Stimulated activated naive CD8-positive, alpha-beta T cell treated with anti-CD3 and anti-CD28 coated beads, Interleukin-15, amount 100 ng/mL, for 72 hours (primary cell): ENCODE measurements at regions not wholly inside any gene's neighbourhood (a gene's known extent, or its start where the extent isn't known, plus 50 kb on each side); places are given as distances from the start of the nearest gene placed in this dataset.

Experiments
- ATAC-seq: fragments of 150-1000 bp; cut with Tn5 transposase; 2 replicates; pipeline ENCODE4 v1.10.0; 2021; ENCODE audit warnings: mild to moderate bottlenecking, moderate library complexity
- DNase-seq, 2 donors: peaks; one replicate each; pipeline ENCODE4 v3.0.0; 2021 to 2022
- H3K27ac Mint-ChIP-seq, 2 donors: one replicate each; pipeline ENCODE4 v1.8.0; 2022; ENCODE audit warnings: mild to moderate bottlenecking in 2 of 2, mixed read lengths in 2 of 2, moderate library complexity in 2 of 2
- H3K27me3 Mint-ChIP-seq: one replicate; pipeline ENCODE4 v1.8.0; 2022; ENCODE audit warnings: mixed read lengths
- H3K4me1 Mint-ChIP-seq: one replicate; pipeline ENCODE4 v1.8.0; 2022; ENCODE audit warnings: mild to moderate bottlenecking, mixed read lengths
- H3K4me3 Mint-ChIP-seq, 2 donors: one replicate each; pipeline ENCODE4 v1.8.0; 2022; ENCODE audit warnings: mild to moderate bottlenecking in 2 of 2, mixed read lengths in 2 of 2, moderate library complexity in 1 of 2
- H3K9me3 Mint-ChIP-seq, 2 donors: one replicate each; pipeline ENCODE4 v1.8.0; 2022; ENCODE audit warnings: mixed read lengths in 2 of 2

DNA sequence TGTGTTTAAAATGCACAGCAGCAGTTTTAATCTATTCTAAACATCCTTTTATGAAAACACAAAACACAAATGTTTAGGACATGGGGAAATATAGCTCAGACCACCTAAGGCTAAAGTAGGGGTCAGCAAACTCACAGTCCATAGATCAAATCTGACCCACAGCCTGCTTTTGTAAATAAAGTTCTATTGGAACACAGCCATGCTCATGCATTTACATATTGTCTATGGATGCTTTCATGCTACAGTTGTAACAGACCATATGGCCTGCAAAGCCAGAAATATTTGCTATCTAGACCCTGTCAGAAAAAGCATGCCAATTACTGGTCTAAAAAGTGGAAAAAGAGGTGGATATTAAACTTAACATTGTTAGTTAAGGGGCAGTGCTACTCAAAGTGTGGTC, 1105.4 kb upstream of the KLHL29 start:
- no peak overlapping the region for H3K4me3 Mint-ChIP-seq
- ATAC-seq (no peak), DNase-seq (no peak)
- peaks cover under 1 to 16% of the 10 kb centered on the region in 2 donors for H3K9me3 Mint-ChIP-seq
- no peaks in the 10 kb centered on the region for H3K4me1 Mint-ChIP-seq
- H3K27ac Mint-ChIP-seq = no peak overlapping the region
- no peaks in the 10 kb centered on the region for H3K27me3 Mint-ChIP-seq

GRCh38 chr2:22281033-22281432, 1103.9 kb upstream of the KLHL29 start:
- peaks cover 0 to 16% of the 10 kb centered on the region in 2 donors for H3K9me3 Mint-ChIP-seq
- DNase-seq (no peak), ATAC-seq (no peak)
- H3K27ac Mint-ChIP-seq = no peak overlapping the region
- H3K4me1 Mint-ChIP-seq = no peaks in the 10 kb centered on the region
- no peak overlapping the region for H3K4me3 Mint-ChIP-seq
- H3K27me3 Mint-ChIP-seq = no peaks in the 10 kb centered on the region

- no peak for DNase-seq
Observed at GRCh38 chr2:22282220-22282619, 1102.8 kb upstream of the KLHL29 start.

DNA sequence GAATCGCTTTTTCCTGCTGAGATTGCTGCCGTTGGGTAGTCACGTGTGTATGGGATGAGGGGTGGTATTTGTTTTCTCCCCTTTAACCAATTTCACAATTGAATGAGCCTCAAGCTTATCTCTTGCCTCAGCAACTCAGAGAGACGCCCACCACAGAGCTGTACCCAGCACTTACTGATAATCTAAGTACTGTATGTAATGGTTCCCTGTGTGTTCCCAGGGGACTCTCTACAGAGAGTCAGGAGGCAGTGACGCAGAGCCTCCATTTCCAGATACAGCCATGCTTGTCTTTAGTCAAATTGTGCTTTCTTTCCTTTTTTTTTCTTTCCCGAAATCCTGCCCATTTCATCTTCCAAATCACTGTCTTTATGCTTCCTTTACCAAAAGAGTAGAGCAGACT, 1102.1 kb upstream of the KLHL29 start:
- Mint-ChIP-seq H3K4me3 (no peak overlapping the region), H3K27ac (no peak overlapping the region), H3K4me1 (no peaks in the 10 kb centered on the region), H3K9me3 (peaks cover 0 to 10% of the 10 kb centered on the region in 2 donors), H3K27me3 (no peaks in the 10 kb centered on the region)
- no peak for DNase-seq
- ATAC-seq = no peak

More at GRCh38 chr2:22282220-22282619, 1102.8 kb upstream of the KLHL29 start:
- H3K4me1 Mint-ChIP-seq = no peaks in the 10 kb centered on the region
- H3K4me3 Mint-ChIP-seq = no peak overlapping the region
- H3K9me3 Mint-ChIP-seq = peaks cover 0 to 10% of the 10 kb centered on the region in 2 donors
- no peak for ATAC-seq
- H3K27ac Mint-ChIP-seq = no peak overlapping the region
- H3K27me3 Mint-ChIP-seq = no peaks in the 10 kb centered on the region

GRCh38 chr2:22283436-22283835, 1101.5 kb upstream of the KLHL29 start:
- no peak for ATAC-seq
- H3K27me3 Mint-ChIP-seq = no peaks in the 10 kb centered on the region
- no peaks in the 10 kb centered on the region for H3K4me1 Mint-ChIP-seq
- no peak overlapping the region for H3K27ac Mint-ChIP-seq
- no peak for DNase-seq
- peaks cover 0 to 10% of the 10 kb centered on the region in 2 donors for H3K9me3 Mint-ChIP-seq
- no peak overlapping the region for H3K4me3 Mint-ChIP-seq

GRCh38 chr2:22290302-22290701, 1094.7 kb upstream of the KLHL29 start:
- DNase-seq (no peak), ATAC-seq (no peak)
- H3K27me3 Mint-ChIP-seq = no peaks in the 10 kb centered on the region
- no peak overlapping the region for H3K4me3 Mint-ChIP-seq
- H3K27ac Mint-ChIP-seq = no peak overlapping the region
- H3K9me3 Mint-ChIP-seq = peaks cover 15% of the 10 kb centered on the region in 2 donors
- H3K4me1 Mint-ChIP-seq = no peaks in the 10 kb centered on the region

DNA sequence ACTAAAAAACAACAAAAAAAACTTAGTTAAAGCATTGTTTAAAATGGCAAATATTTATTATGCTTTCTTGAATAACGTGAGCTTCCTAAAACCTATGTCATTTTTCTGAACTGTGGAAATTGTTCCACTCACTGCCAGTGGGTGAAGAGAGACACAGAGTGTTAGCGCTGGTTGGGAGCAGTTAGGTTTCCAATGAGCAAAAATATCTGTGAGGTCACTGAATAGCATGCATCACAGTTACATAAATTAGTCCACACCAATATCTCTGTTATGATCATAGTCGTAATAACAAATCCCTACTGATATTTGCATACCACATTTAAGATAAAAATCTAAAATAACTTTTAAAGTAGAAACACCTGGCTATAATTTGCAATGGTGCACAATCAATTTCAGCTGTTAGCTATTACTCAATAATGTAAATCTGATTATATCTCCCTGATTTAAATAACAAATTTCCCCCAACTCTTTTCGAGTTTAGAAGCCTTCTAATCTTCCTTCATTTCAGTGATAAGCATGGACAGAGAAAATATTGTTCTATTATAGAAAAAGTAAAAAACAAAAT, 1094.0 kb upstream of the KLHL29 start:
- Mint-ChIP-seq H3K4me1 (no peaks in the 10 kb centered on the region), H3K4me3 (no peak overlapping the region), H3K27me3 (no peaks in the 10 kb centered on the region), H3K9me3 (peaks cover 15% of the 10 kb centered on the region in 2 donors), H3K27ac (no peak overlapping the region)
- ATAC-seq (no peak), DNase-seq (no peak)

DNA sequence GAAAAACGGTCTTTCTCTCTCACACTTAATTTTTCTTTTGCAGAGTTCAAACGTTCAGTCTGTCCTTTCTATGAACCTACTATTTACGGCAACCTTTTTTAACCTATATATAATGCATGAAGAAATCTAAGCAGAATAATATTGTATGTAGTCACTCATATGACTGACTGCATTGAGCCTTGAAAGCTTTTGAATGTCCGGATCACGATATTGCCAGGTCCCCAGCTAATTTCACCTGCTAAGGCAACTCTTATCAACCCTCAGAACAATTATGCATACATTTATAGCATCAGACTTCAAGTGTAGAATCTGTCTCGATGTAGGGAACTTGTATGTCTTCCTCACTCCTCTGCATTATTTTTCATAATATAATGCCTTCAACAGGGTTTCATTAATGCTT, 1083.8 kb upstream of the KLHL29 start:
- Mint-ChIP-seq H3K27me3 (no peaks in the 10 kb centered on the region), H3K4me1 (no peaks in the 10 kb centered on the region), H3K9me3 (peaks cover 0 to 11% of the 10 kb centered on the region in 2 donors), H3K27ac (no peak overlapping the region), H3K4me3 (no peak overlapping the region)
- DNase-seq (no peak), ATAC-seq (no peak)

DNA sequence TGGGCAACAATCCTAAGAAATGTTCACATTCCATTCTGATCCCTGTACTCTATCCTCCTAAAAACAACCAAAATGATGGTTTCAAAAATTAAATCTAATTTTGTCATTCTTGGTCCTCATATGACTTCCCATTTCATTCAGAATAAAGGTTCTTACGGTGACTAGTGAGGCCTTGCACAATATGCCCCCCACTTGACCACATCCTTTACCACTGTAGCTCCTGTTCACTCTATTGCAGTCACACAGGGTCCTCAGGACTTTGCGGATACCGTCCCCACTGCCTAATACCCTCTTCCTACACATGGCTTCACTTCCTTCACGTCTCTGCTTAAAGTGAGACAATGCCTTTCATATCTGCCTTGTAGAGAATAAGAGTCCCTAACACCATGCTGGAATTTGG, 1058.7 kb upstream of the KLHL29 start:
- Mint-ChIP-seq H3K27me3 (no peaks in the 10 kb centered on the region), H3K27ac (no peak overlapping the region), H3K4me1 (no peaks in the 10 kb centered on the region), H3K9me3 (peaks cover 7 to 14% of the 10 kb centered on the region in 2 donors), H3K4me3 (no peak overlapping the region)
- DNase-seq (no peak), ATAC-seq (no peak)

GRCh38 chr2:22329211-22330154, 1055.5 kb upstream of the KLHL29 start:
- Mint-ChIP-seq H3K4me1 (no peaks in the 10 kb centered on the region), H3K27ac (no peak overlapping the region), H3K27me3 (no peaks in the 10 kb centered on the region), H3K4me3 (no peak overlapping the region), H3K9me3 (peaks cover 7 to 16% of the 10 kb centered on the region in 2 donors)
- DNase-seq (no peak), ATAC-seq (no peak)

DNA sequence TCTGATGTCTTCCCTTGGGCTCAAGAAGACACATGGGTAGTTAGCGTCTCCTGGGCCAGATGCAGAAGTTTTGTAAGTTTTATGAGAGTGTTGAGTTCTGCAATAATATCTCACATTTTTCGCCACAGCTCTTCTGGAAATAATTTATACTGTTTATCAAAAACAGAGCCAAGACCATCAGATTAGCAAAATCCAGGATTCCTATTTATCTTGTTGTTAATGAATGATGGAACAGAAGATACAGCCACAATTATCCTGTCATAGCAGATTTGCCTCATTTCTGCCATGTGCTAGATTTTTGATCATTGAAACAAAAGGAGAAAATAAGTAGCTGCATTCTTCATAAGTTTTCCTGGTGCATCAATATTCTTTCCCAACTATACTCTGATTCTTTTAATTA, 1048.6 kb upstream of the KLHL29 start:
- no peaks in the 10 kb centered on the region for H3K4me1 Mint-ChIP-seq
- H3K4me3 Mint-ChIP-seq = no peak overlapping the region
- ATAC-seq = no peak
- no peak for DNase-seq
- H3K27me3 Mint-ChIP-seq = no peaks in the 10 kb centered on the region
- peaks cover 9 to 21% of the 10 kb centered on the region in 2 donors for H3K9me3 Mint-ChIP-seq
- no peak overlapping the region for H3K27ac Mint-ChIP-seq

DNA sequence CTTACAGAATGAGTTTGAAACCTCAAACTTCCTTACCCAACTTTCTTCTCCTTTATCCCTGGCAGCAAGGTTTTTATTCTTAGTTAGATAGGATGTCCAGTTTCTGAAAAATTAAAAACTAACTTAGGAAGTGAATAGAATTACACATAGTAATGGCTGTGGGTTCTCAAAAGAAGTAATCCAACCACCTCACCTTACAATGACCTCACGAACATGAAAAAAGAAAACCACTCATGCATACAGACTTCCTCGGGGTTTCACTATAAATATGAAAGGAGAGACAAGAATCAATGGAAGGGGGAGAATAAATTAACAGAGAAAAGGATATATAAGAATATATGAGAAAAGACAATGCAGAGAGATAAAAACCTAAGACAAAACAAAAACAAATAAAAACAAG, 1044.3 kb upstream of the KLHL29 start:
- Mint-ChIP-seq H3K27ac (no peak overlapping the region), H3K4me3 (no peak overlapping the region), H3K4me1 (no peaks in the 10 kb centered on the region), H3K27me3 (no peaks in the 10 kb centered on the region), H3K9me3 (peaks cover 9 to 21% of the 10 kb centered on the region in 2 donors)
- DNase-seq (no peak), ATAC-seq (no peak)

DNA sequence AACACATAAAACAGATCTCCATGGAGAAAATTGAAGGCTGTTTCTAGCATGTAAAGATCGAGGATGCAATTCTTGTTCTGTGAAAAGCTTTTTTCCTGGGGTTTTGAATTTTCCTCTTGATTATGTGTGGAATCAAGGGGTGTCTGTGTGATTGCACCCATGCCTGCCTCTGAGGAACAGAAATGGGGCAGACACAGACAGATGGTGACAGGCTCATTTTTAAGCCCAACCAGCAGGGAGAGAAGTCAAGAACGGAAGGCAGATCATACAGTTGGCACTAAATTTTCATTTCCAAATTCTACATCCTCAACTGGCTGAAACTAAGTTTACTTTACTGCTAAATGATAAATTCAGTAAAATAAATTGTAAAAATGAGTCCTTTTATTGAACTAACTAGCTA, 1037.7 kb upstream of the KLHL29 start:
- Mint-ChIP-seq H3K4me1 (no peaks in the 10 kb centered on the region), H3K9me3 (peaks cover 0 to 3% of the 10 kb centered on the region in 2 donors), H3K27ac (no peak overlapping the region), H3K4me3 (no peak overlapping the region), H3K27me3 (no peaks in the 10 kb centered on the region)
- DNase-seq = no peak
- no peak for ATAC-seq

DNA sequence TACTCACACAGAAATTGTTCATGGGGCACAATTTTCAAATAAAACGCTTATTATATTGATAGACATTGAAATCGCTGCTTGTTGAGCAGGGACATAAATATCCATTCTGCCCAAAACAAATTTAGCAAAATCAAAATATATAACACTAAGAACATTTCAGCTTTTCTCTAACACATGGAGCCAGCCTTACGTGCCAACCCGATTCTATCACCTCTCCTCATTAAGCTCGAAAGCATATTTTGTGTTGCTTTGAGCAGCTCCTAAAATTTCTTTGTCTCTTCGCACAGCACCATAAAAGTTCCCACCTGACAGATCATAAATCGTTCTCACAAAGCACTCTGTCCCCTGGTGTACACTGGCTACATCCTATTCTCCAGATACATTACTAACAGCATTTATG, 1034.4 kb upstream of the KLHL29 start:
- DNase-seq = no peak
- peaks cover 0 to 3% of the 10 kb centered on the region in 2 donors for H3K9me3 Mint-ChIP-seq
- no peaks in the 10 kb centered on the region for H3K4me1 Mint-ChIP-seq
- no peak overlapping the region for H3K27ac Mint-ChIP-seq
- ATAC-seq = no peak
- no peak overlapping the region for H3K4me3 Mint-ChIP-seq
- peaks cover 2% of the 10 kb centered on the region for H3K27me3 Mint-ChIP-seq

GRCh38 chr2:22355816-22356433, 1029.1 kb upstream of the KLHL29 start:
- DNase-seq (peak; percentile 18 to 29), ATAC-seq (no peak)
- Mint-ChIP-seq H3K27me3 (peaks cover 6% of the 10 kb centered on the region), H3K27ac (no peak overlapping the region), H3K4me1 (no peaks in the 10 kb centered on the region), H3K4me3 (no peak overlapping the region), H3K9me3 (peaks cover 0 to 3% of the 10 kb centered on the region in 2 donors)

DNA sequence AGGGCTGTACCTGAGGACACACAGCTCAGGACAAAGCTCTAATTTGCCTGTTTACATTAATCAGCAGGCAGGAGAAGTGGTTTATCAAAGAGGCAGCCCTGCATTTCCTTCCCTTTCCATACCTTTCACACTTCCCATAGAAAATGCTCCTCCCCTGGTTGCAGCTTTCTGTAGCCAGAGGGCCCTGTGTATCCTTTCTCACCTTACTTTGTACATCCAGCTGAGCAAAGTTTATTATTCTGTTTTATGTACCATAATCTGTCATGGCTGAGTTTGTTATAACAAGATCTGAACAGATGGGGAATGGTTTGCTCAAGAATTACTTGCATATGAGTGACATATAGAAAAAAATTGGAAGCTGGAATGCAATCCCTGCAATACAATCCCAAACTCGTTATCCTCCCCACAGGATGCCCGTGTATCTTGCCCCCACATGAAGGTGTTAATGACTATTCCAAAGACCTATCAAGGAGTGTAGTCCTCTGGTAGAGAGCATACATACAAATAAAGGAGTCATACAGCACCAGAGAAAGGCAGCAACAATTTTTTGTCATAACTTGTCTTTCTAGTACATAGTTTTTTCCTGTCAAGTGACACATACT, 1025.8 kb upstream of the KLHL29 start:
- Mint-ChIP-seq H3K4me3 (no peak overlapping the region), H3K27me3 (peaks cover 6% of the 10 kb centered on the region), H3K9me3 (no peaks in the 10 kb centered on the region), H3K27ac (no peak overlapping the region), H3K4me1 (no peaks in the 10 kb centered on the region)
- ATAC-seq (no peak), DNase-seq (no peak)
